Natural killer cell (primary cell): ENCODE measurements at regions not wholly inside any gene's neighbourhood (a gene's known extent, or its start where the extent isn't known, plus 50 kb on each side); places are given as distances from the start of the nearest gene placed in this dataset.

Experiments
- ATAC-seq, 3 donors: fragments of 150-1000 bp in 2 of 3; fragments of 200-7000 bp in 1 of 3; cut with Tn5 transposase; 1 replicate in 1 of 3; 2 replicates in 2 of 3; pipeline ENCODE4 v1.10.0; 2021; ENCODE audit warnings: mild to moderate bottlenecking in 2 of 3, moderate library complexity in 2 of 3
- DNase-seq, 2 donors: peaks; one replicate each; pipeline versions ENCODE4 v3.0.0 to v3.0.0-alpha.2; 2013 to 2021; ENCODE audit warnings: mixed read lengths in 1 of 2
- H3K27ac ChIP-seq: one replicate; pipeline ENCODE4 v1.5.1; 2013; ENCODE audit warnings: mild to moderate bottlenecking, low read length
- H3K27me3 ChIP-seq: one replicate; pipeline ENCODE4 v1.6.1; 2013; ENCODE audit warnings: low read length; ENCODE audit not compliant: control insufficient read depth, insufficient read depth
- H3K36me3 ChIP-seq: one replicate; pipeline ENCODE4 v1.6.1; 2013; ENCODE audit warnings: low read length; ENCODE audit not compliant: control insufficient read depth, insufficient read depth
- H3K4me1 ChIP-seq: one replicate; pipeline ENCODE4 v1.6.1; 2013; ENCODE audit warnings: low read length; ENCODE audit not compliant: control insufficient read depth, insufficient read depth
- H3K4me3 ChIP-seq: one replicate; pipeline ENCODE4 v1.5.1; 2013; ENCODE audit warnings: low read length
- H3K9me3 ChIP-seq: one replicate; pipeline ENCODE4 v1.6.1; 2013; ENCODE audit warnings: low read length; ENCODE audit not compliant: control insufficient read depth, insufficient read depth
- H3K27ac Mint-ChIP-seq, 2 donors: one replicate each; pipeline ENCODE4 v1.8.0; 2022; ENCODE audit warnings: mild to moderate bottlenecking in 2 of 2, mixed read lengths in 2 of 2, moderate library complexity in 1 of 2
- H3K27me3 Mint-ChIP-seq, 2 donors: one replicate each; pipeline ENCODE4 v1.8.0; 2022; ENCODE audit warnings: low read depth in 2 of 2, mixed read lengths in 2 of 2
- H3K36me3 Mint-ChIP-seq: one replicate; pipeline ENCODE4 v1.8.0; 2022; ENCODE audit warnings: mixed read lengths
- H3K4me1 Mint-ChIP-seq, 2 donors: one replicate each; pipeline ENCODE4 v1.8.0; 2022; ENCODE audit warnings: mixed read lengths in 2 of 2
- H3K4me3 Mint-ChIP-seq: one replicate; pipeline ENCODE4 v1.8.0; 2022; ENCODE audit warnings: mild to moderate bottlenecking, moderate library complexity, mixed read lengths
- H3K9me3 Mint-ChIP-seq, 2 donors: one replicate each; pipeline ENCODE4 v1.8.0; 2022; ENCODE audit warnings: mixed read lengths in 2 of 2
- CTCF ChIP-seq: fragments of 200-600 bp; IDR thresholded peaks from one replicate; pipeline ENCODE4 v1.8.0; 2022; ENCODE audit warnings: antibody characterized with exemption
- WGBS: methylation state at CpG from one replicate; pipeline ENCODE4 v1.1.7; 2013; ENCODE audit warnings: missing lambda C conversion rate; ENCODE audit not compliant: insufficient coverage; 5-methylcytosine and 5-hydroxymethylcytosine counted together
- intact Hi-C: fragments of 100-400 bp; cut with micrococcal nuclease; formaldehyde crosslinking; loops from one replicate; pipeline ENCODE4 v1.14.2; 2022

GRCh38 chr12:4157122-4157521 lies 116.4 kb upstream of the CCND2 start:
- Histone ChIP-seq H3K36me3 (no peaks in the 10 kb centered on the region), H3K9me3 (no peaks in the 10 kb centered on the region), H3K4me1 (peaks cover 38% of the 10 kb centered on the region), H3K27ac (no peak overlapping the region), H3K4me3 (no peak overlapping the region), H3K27me3 (no peaks in the 10 kb centered on the region)
- H3K36me3 Mint-ChIP-seq, result no peaks in the 10 kb centered on the region
- intact Hi-C loops, result no loop called here
- H3K4me3 Mint-ChIP-seq, result no peak overlapping the region
- ATAC-seq, result no peak
- H3K4me1 Mint-ChIP-seq, result peaks cover 46 to 49% of the 10 kb centered on the region in 2 donors
- H3K27ac Mint-ChIP-seq, result peak overlapping the region; percentile 18 to 69
- over 99% methylated on average over 3 of the region's 3 CpGs for WGBS
- no peak for TF ChIP-seq CTCF
- no peak for DNase-seq
- H3K27me3 Mint-ChIP-seq, result no peaks in the 10 kb centered on the region
- H3K9me3 Mint-ChIP-seq, result no peaks in the 10 kb centered on the region

- intact Hi-C loops, result no loop called here
- ATAC-seq, result peak in 1 of 3 donors; percentile 17
- no peaks in the 10 kb centered on the region for H3K36me3 ChIP-seq
- Mint-ChIP-seq H3K27ac (peak overlapping the region; percentile 69 to 77), H3K27me3 (peaks cover 0 to 2% of the 10 kb centered on the region in 2 donors), H3K4me3 (peak overlapping the region; percentile 35), H3K36me3 (no peaks in the 10 kb centered on the region), H3K4me1 (peaks cover 52 to 57% of the 10 kb centered on the region in 2 donors), H3K9me3 (no peaks in the 10 kb centered on the region)
- DNase-seq, result no peak
- WGBS, result no CpG with 5 or more reads among the region's 2 CpGs
- H3K4me3 ChIP-seq, result no peak overlapping the region
- TF ChIP-seq CTCF, result no peak
- H3K27ac ChIP-seq, result peak overlapping the region; percentile 34
- H3K9me3 ChIP-seq, result no peaks in the 10 kb centered on the region
- no peaks in the 10 kb centered on the region for H3K27me3 ChIP-seq
- H3K4me1 ChIP-seq, result peaks cover 42% of the 10 kb centered on the region
These were observed 117.2 kb upstream of the CCND2 start for GRCh38 chr12:4156317-4156716.

- ATAC-seq (no peak), DNase-seq (no peak)
- 76% methylated on average over 6 of the region's 7 CpGs for WGBS
- Histone ChIP-seq H3K4me1 (peaks cover 42% of the 10 kb centered on the region), H3K27ac (no peak overlapping the region), H3K4me3 (no peak overlapping the region), H3K27me3 (no peaks in the 10 kb centered on the region), H3K9me3 (no peaks in the 10 kb centered on the region), H3K36me3 (no peaks in the 10 kb centered on the region)
- H3K4me1 Mint-ChIP-seq, result peaks cover 52 to 58% of the 10 kb centered on the region in 2 donors
- H3K36me3 Mint-ChIP-seq, result no peaks in the 10 kb centered on the region
- H3K27me3 Mint-ChIP-seq, result peaks cover 0 to 2% of the 10 kb centered on the region in 2 donors
- no peaks in the 10 kb centered on the region for H3K9me3 Mint-ChIP-seq
- H3K4me3 Mint-ChIP-seq, result peak overlapping the region; percentile 50
- TF ChIP-seq CTCF, result no peak
- intact Hi-C loops, result no loop called here
- H3K27ac Mint-ChIP-seq, result peak overlapping the region; percentile 85 to 94
These were observed 118.8 kb upstream of the CCND2 start for GRCh38 chr12:4154672-4155225.

GRCh38 chr12:4153343-4153892 lies 120.1 kb upstream of the CCND2 start:
- H3K36me3 Mint-ChIP-seq, result no peaks in the 10 kb centered on the region
- Histone ChIP-seq H3K4me1 (peaks cover 42% of the 10 kb centered on the region), H3K27me3 (no peaks in the 10 kb centered on the region), H3K4me3 (no peak overlapping the region), H3K36me3 (no peaks in the 10 kb centered on the region), H3K9me3 (no peaks in the 10 kb centered on the region), H3K27ac (peak overlapping the region; percentile 95)
- DNase-seq (peak; percentile 51 to 76), ATAC-seq (peak; percentile 87 to 92 (median 92))
- no peak for TF ChIP-seq CTCF
- peaks cover 0 to 2% of the 10 kb centered on the region in 2 donors for H3K27me3 Mint-ChIP-seq
- H3K27ac Mint-ChIP-seq, result peak overlapping the region; percentile 93 to 94
- peaks cover 52 to 65% of the 10 kb centered on the region in 2 donors for H3K4me1 Mint-ChIP-seq
- peak overlapping the region; percentile 69 for H3K4me3 Mint-ChIP-seq
- intact Hi-C loops, result loop anchor here (2.0 kb wide), 1 partner anchor 119 kb away; the partner anchor contains the start of gene CCND2
- whole genome bisulfite sequencing, result 0% methylated on average over 3 of the region's 3 CpGs
- no peaks in the 10 kb centered on the region for H3K9me3 Mint-ChIP-seq
